H9 (cell line): ENCODE measurements at regions not wholly inside any gene's neighbourhood (a gene's known extent, or its start where the extent isn't known, plus 50 kb on each side); places are given as distances from the start of the nearest gene placed in this dataset.

Source experiments
- DNase-seq: peaks from one replicate; pipeline ENCODE4 v3.0.0-alpha.2; 2017
- H2AFZ ChIP-seq: one replicate; pipeline ENCODE4 v1.6.1; 2013; ENCODE audit warnings: mild to moderate bottlenecking, low read length, control low read depth, moderate library complexity
- H2AK5ac ChIP-seq: 2 replicates; pipeline ENCODE4 v1.6.1; 2013; ENCODE audit warnings: low read length, control low read depth, mixed read lengths; ENCODE audit not compliant: insufficient read length
- H2BK120ac ChIP-seq: one replicate; pipeline ENCODE4 v1.6.1; 2013; ENCODE audit warnings: low read depth, mild to moderate bottlenecking, low read length, control low read depth, inconsistent platforms; ENCODE audit not compliant: poor library complexity, severe bottlenecking
- H2BK12ac ChIP-seq: 2 replicates; pipeline ENCODE4 v1.6.1; 2013; ENCODE audit warnings: low read length, control low read depth, mixed read lengths, low read depth; ENCODE audit not compliant: insufficient read length
- H2BK15ac ChIP-seq: 2 replicates; pipeline ENCODE4 v1.6.1; 2013; ENCODE audit warnings: low read depth, low read length, control low read depth
- H2BK20ac ChIP-seq: one replicate; pipeline ENCODE4 v1.6.1; 2013; ENCODE audit warnings: low read depth, mild to moderate bottlenecking, low read length, control low read depth, inconsistent platforms; ENCODE audit not compliant: poor library complexity, severe bottlenecking
- H2BK5ac ChIP-seq: 2 replicates; pipeline ENCODE4 v1.6.1; 2013; ENCODE audit warnings: low read length, control low read depth, mixed read lengths; ENCODE audit not compliant: insufficient read length
- H3K14ac ChIP-seq: 2 replicates; pipeline ENCODE4 v1.6.1; 2013; ENCODE audit warnings: low read length, control low read depth; ENCODE audit not compliant: insufficient read depth
- H3K18ac ChIP-seq: 2 replicates; pipeline ENCODE4 v1.6.1; 2013; ENCODE audit warnings: low read depth, mild to moderate bottlenecking, mixed read lengths, low read length, control low read depth; ENCODE audit not compliant: insufficient read length
- H3K23ac ChIP-seq: 2 replicates; pipeline ENCODE4 v1.6.1; 2013; ENCODE audit warnings: low read length, control low read depth, mixed read lengths, low read depth; ENCODE audit not compliant: insufficient read length
- H3K23me2 ChIP-seq: 2 replicates; pipeline ENCODE4 v1.6.1; 2013; ENCODE audit warnings: low read depth, mild to moderate bottlenecking, mixed read lengths, low read length, control low read depth; ENCODE audit not compliant: insufficient read length, poor library complexity, severe bottlenecking
- H3K27ac ChIP-seq: 2 replicates; pipeline ENCODE4 v1.5.1; 2013; ENCODE audit warnings: low read length, control low read depth, mixed read lengths, low read depth; ENCODE audit not compliant: insufficient read length
- H3K27me3 ChIP-seq: 2 replicates; pipeline ENCODE4 v1.6.1; 2013; ENCODE audit warnings: low read length, control low read depth, inconsistent platforms; ENCODE audit not compliant: insufficient read depth
- H3K4ac ChIP-seq: 2 replicates; pipeline ENCODE4 v1.6.1; 2013; ENCODE audit warnings: low read depth, mild to moderate bottlenecking, control low read depth, inconsistent platforms, low read length, moderate library complexity
- H3K4me1 ChIP-seq: 2 replicates; pipeline ENCODE4 v1.6.1; 2013; ENCODE audit warnings: low read length, control low read depth, inconsistent platforms; ENCODE audit not compliant: insufficient read depth
- H3K4me2 ChIP-seq: 2 replicates; pipeline ENCODE4 v1.6.1; 2013; ENCODE audit warnings: low read length, control low read depth, mixed read lengths; ENCODE audit not compliant: insufficient read length, insufficient read depth
- H3K56ac ChIP-seq: 2 replicates; pipeline ENCODE4 v1.6.1; 2013; ENCODE audit warnings: low read depth, mild to moderate bottlenecking, mixed read lengths, low read length, control low read depth; ENCODE audit not compliant: insufficient read length
- H3K79me1 ChIP-seq: 2 replicates; pipeline ENCODE4 v1.6.1; 2013; ENCODE audit warnings: low read depth, mild to moderate bottlenecking, moderate library complexity, low read length, control low read depth, inconsistent platforms; ENCODE audit not compliant: insufficient read depth, poor library complexity, severe bottlenecking
- H3K79me2 ChIP-seq: 2 replicates; pipeline ENCODE4 v1.6.1; 2013; ENCODE audit warnings: low read length, control low read depth, inconsistent platforms; ENCODE audit not compliant: insufficient read depth
- H3K9ac ChIP-seq: 2 replicates; pipeline ENCODE4 v1.6.1; 2013; ENCODE audit warnings: low read length, control low read depth, mixed read lengths; ENCODE audit not compliant: insufficient read length; ENCODE audit errors: extremely low read depth
- H3K9me3 ChIP-seq: one replicate; pipeline ENCODE4 v1.6.1; 2013; ENCODE audit warnings: low read depth, low read length, inconsistent platforms; ENCODE audit not compliant: control insufficient read depth
- H3T11ph ChIP-seq: one replicate; pipeline ENCODE4 v1.6.1; 2013; ENCODE audit warnings: mild to moderate bottlenecking, low read length, control low read depth, inconsistent platforms
- H4K20me1 ChIP-seq: one replicate; pipeline ENCODE4 v1.6.1; 2013; ENCODE audit not compliant: control insufficient read depth, insufficient read length, insufficient read depth
- H4K5ac ChIP-seq: 2 replicates; pipeline ENCODE4 v1.6.1; 2013; ENCODE audit warnings: low read depth, mild to moderate bottlenecking, mixed read lengths, low read length, control low read depth; ENCODE audit not compliant: insufficient read length
- H4K8ac ChIP-seq: replicated peaks from 2 replicates; pipeline ENCODE4 v1.6.1; 2013; ENCODE audit warnings: low read length, control low read depth, mixed read lengths, low read depth; ENCODE audit not compliant: insufficient read length
- H4K91ac ChIP-seq: 2 replicates; pipeline ENCODE4 v1.6.1; 2013; ENCODE audit warnings: low read depth, mild to moderate bottlenecking, moderate library complexity, mixed read lengths, low read length, control low read depth; ENCODE audit not compliant: insufficient read length
- H3K27ac Mint-ChIP-seq, 3 experiments: 2 replicates in 2 of 3; 3 replicates in 1 of 3; pipeline ENCODE4 v1.8.0; 2020 to 2021; ENCODE audit warnings: mixed read lengths in 3 of 3, mild to moderate bottlenecking in 1 of 3, moderate library complexity in 1 of 3
- H3K27me3 Mint-ChIP-seq: 2 replicates; pipeline ENCODE4 v1.8.0; 2021; ENCODE audit warnings: low read depth, mild to moderate bottlenecking, moderate library complexity, mixed read lengths
- H3K36me3 Mint-ChIP-seq, 3 experiments: 2 replicates in 2 of 3; 3 replicates in 1 of 3; pipeline ENCODE4 v1.8.0; 2020 to 2021; ENCODE audit warnings: low read depth in 3 of 3, mixed read lengths in 3 of 3; ENCODE audit not compliant: insufficient read depth in 1 of 3
- H3K4me1 Mint-ChIP-seq, 2 experiments: 2 replicates each; pipeline ENCODE4 v1.8.0; 2020; ENCODE audit warnings: mixed read lengths in 2 of 2
- H3K4me3 Mint-ChIP-seq, 2 experiments: 2 replicates in 1 of 2; 3 replicates in 1 of 2; pipeline ENCODE4 v1.8.0; 2020 to 2021; ENCODE audit warnings: mild to moderate bottlenecking in 2 of 2, mixed read lengths in 2 of 2, moderate library complexity in 1 of 2
- H3K9me3 Mint-ChIP-seq, 2 experiments: 2 replicates in 1 of 2; 3 replicates in 1 of 2; pipeline ENCODE4 v1.8.0; 2020; ENCODE audit warnings: mild to moderate bottlenecking in 2 of 2, mixed read lengths in 2 of 2, moderate library complexity in 1 of 2
- WGBS: extraction: QIAGEN DNeasy Blood & Tissue Kit; methylation state at CpG from one replicate; pipeline ENCODE4 v1.1.7; 2013; ENCODE audit warnings: missing lambda C conversion rate, low lambda C conversion rate, mixed read lengths; ENCODE audit not compliant: insufficient read length; ENCODE audit errors: extremely low coverage; 5-methylcytosine and 5-hydroxymethylcytosine counted together
- TF ChIP-seq, protein P1 (sequence below): fragments of 200-600 bp; sonication (generic); conservative IDR thresholded peaks from 3 replicates; pipeline ENCODE4 v1.8.0; 2021; ENCODE audit warnings: antibody characterized with exemption, mild to moderate bottlenecking

DNA sequence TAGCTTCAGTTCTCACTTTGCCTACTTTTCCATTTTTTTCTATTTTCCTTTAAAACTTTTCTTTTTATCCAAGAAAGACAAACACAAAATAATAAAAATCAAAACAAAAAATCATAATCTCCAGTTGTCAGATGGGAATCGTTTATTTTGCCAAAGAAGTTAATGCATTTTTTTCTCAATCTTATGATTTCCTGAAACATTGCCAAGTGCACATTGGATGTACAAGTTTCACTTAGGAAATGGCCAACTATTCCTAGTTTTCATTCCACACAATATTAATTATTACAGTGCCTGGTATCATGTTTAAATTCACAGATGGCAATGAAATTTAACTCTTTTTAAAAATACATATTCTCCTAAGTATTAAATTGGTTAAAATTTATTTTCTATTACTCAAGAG lies 1050.5 kb downstream of the TTLL7 start:
- Histone ChIP-seq H2BK12ac (no peak overlapping the region), H3K56ac (no peak overlapping the region), H3K23ac (no peak overlapping the region), H3K4ac (no peak overlapping the region), H3K9ac (no peak overlapping the region), H4K8ac (no peak overlapping the region), H3K27me3 (no peaks in the 10 kb centered on the region), H2BK120ac (no peak overlapping the region), H3T11ph (no peak overlapping the region), H2BK5ac (no peak overlapping the region), H4K5ac (no peak overlapping the region), H3K14ac (no peak overlapping the region), H2AK5ac (no peak overlapping the region), H2BK15ac (no peak overlapping the region), H3K79me1 (no peaks in the 10 kb centered on the region), H4K20me1 (no peaks in the 10 kb centered on the region), H4K91ac (no peak overlapping the region), H3K4me2 (no peak overlapping the region), H2BK20ac (no peak overlapping the region), H3K18ac (no peak overlapping the region), H3K9me3 (no peaks in the 10 kb centered on the region), H3K27ac (no peak overlapping the region), H3K4me1 (no peaks in the 10 kb centered on the region), H3K79me2 (no peaks in the 10 kb centered on the region), H3K23me2 (no peaks in the 10 kb centered on the region), H2AFZ (no peak overlapping the region)
- no peaks in the 10 kb centered on the region for H3K27me3 Mint-ChIP-seq
- TF ChIP-seq, protein P1, sequence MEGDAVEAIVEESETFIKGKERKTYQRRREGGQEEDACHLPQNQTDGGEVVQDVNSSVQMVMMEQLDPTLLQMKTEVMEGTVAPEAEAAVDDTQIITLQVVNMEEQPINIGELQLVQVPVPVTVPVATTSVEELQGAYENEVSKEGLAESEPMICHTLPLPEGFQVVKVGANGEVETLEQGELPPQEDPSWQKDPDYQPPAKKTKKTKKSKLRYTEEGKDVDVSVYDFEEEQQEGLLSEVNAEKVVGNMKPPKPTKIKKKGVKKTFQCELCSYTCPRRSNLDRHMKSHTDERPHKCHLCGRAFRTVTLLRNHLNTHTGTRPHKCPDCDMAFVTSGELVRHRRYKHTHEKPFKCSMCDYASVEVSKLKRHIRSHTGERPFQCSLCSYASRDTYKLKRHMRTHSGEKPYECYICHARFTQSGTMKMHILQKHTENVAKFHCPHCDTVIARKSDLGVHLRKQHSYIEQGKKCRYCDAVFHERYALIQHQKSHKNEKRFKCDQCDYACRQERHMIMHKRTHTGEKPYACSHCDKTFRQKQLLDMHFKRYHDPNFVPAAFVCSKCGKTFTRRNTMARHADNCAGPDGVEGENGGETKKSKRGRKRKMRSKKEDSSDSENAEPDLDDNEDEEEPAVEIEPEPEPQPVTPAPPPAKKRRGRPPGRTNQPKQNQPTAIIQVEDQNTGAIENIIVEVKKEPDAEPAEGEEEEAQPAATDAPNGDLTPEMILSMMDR, result no peak
- H3K4me1 Mint-ChIP-seq, result no peaks in the 10 kb centered on the region
- no CpG with 5 or more reads among the region's 1 CpG for WGBS
- H3K27ac Mint-ChIP-seq, result no peak overlapping the region
- no peak for DNase-seq
- H3K9me3 Mint-ChIP-seq, result no peaks in the 10 kb centered on the region
- no peak overlapping the region for H3K4me3 Mint-ChIP-seq
- no peaks in the 10 kb centered on the region for H3K36me3 Mint-ChIP-seq
